ENCODE measurements at regions not wholly inside any gene's neighbourhood (a gene's known extent, or its start where the extent isn't known, plus 50 kb on each side); places are given as distances from the start of the nearest gene placed in this dataset.

- no peak overlapping the region for H2BK5ac ChIP-seq (ENCODE audit: low read depth, low read length, poor library complexity)
- H3K4me1 ChIP-seq (ENCODE audit: control insufficient read depth in 1 of 2, insufficient read depth in 2 of 2, low read length in 2 of 2), result no peaks in the 10 kb centered on the region
- no peak overlapping the region for H3K27ac ChIP-seq (ENCODE audit: low read depth, low read length)
These were observed 191.1 kb downstream of the NAA11 start for GRCh38 chr4:79134767-79135166.

DNA sequence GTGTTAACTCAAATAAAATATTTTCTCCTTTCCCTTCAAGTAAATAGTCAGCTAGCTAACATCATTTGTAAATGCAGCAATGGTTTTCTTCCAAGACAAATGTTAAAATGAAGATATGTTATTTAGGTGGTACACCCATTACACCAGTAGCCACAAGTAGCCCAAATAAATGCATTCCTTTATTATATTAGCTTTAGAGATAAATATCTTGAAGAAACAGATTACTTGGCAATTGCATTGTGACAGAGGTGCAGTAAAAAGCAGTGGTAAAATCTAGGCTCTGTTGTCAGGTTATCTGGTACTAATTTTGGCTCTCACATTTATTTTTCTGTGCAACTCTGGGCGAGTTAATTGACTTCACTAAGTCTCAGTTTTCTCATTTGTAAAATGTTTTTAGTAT lies 193.0 kb downstream of the NAA11 start:
- no peak overlapping the region for H3K9ac ChIP-seq (ENCODE audit: low read length)
- no peak for DNase-seq
- H3K4me1 ChIP-seq (ENCODE audit: control insufficient read depth in 1 of 2, insufficient read depth in 2 of 2, low read length in 2 of 2), result no peaks in the 10 kb centered on the region
- no peak overlapping the region for H3K4me2 ChIP-seq (ENCODE audit: low read length)
- H4K91ac ChIP-seq (ENCODE audit: low read depth, low read length), result no peak overlapping the region
- whole genome bisulfite sequencing (ENCODE audit: extremely low coverage, insufficient coverage, insufficient read length), result no CpG with 5 or more reads among the region's 1 CpG
- H2BK5ac ChIP-seq (ENCODE audit: low read depth, low read length, poor library complexity), result no peak overlapping the region
- no peaks in the 10 kb centered on the region for H3K27me3 ChIP-seq (ENCODE audit: insufficient read depth, low read length)
- no peak overlapping the region for H3K4me3 ChIP-seq (ENCODE audit: low read depth, low read length)
- no peak overlapping the region for H3K14ac ChIP-seq (ENCODE audit: low read length)
- H3K27ac ChIP-seq (ENCODE audit: low read depth, low read length), result no peak overlapping the region
- no peak overlapping the region for H3K18ac ChIP-seq (ENCODE audit: low read length)
- no peak overlapping the region for H4K8ac ChIP-seq (ENCODE audit: low read depth, low read length)
- H3K23ac ChIP-seq (ENCODE audit: low read length), result no peak overlapping the region
- H3K9me3 ChIP-seq (ENCODE audit: insufficient read depth, low read depth, low read length), result no peaks in the 10 kb centered on the region
- H2BK12ac ChIP-seq (ENCODE audit: low read length), result no peak overlapping the region
- H4K12ac ChIP-seq (ENCODE audit: low read depth, low read length), result no peak overlapping the region
- no peak overlapping the region for H3K4ac ChIP-seq (ENCODE audit: low read depth, low read length)
- H2AFZ ChIP-seq (ENCODE audit: insufficient read depth, low read length, poor library complexity), result no peak overlapping the region
- H2BK120ac ChIP-seq (ENCODE audit: insufficient read depth, low read length, poor library complexity), result no peak overlapping the region
- no peaks in the 10 kb centered on the region for H3K79me2 ChIP-seq (ENCODE audit: control insufficient read depth, insufficient read depth, low read length, poor library complexity)
- H2AK5ac ChIP-seq (ENCODE audit: low read length), result no peak overlapping the region
- H3K79me1 ChIP-seq (ENCODE audit: low read length), result no peaks in the 10 kb centered on the region
- H3K36me3 ChIP-seq (ENCODE audit: control insufficient read depth in 1 of 2, insufficient read depth in 2 of 2, low read length in 2 of 2), result no peaks in the 10 kb centered on the region

More at GRCh38 chr4:79134767-79135166, 191.1 kb downstream of the NAA11 start:
- Histone ChIP-seq H3K79me2 (ENCODE audit: control insufficient read depth, insufficient read depth, low read length, poor library complexity) (no peaks in the 10 kb centered on the region), H4K8ac (ENCODE audit: low read depth, low read length) (no peak overlapping the region), H3K18ac (ENCODE audit: low read length) (no peak overlapping the region), H3K27me3 (ENCODE audit: insufficient read depth, low read length) (no peaks in the 10 kb centered on the region), H3K4me3 (ENCODE audit: low read depth, low read length) (no peak overlapping the region), H3K4me2 (ENCODE audit: low read length) (no peak overlapping the region), H4K91ac (ENCODE audit: low read depth, low read length) (no peak overlapping the region), H3K36me3 (ENCODE audit: control insufficient read depth in 1 of 2, insufficient read depth in 2 of 2, low read length in 2 of 2) (no peaks in the 10 kb centered on the region), H3K14ac (ENCODE audit: low read length) (no peak overlapping the region), H2BK120ac (ENCODE audit: insufficient read depth, low read length, poor library complexity) (no peak overlapping the region), H3K9ac (ENCODE audit: low read length) (no peak overlapping the region), H3K23ac (ENCODE audit: low read length) (no peak overlapping the region), H2AK5ac (ENCODE audit: low read length) (no peak overlapping the region), H3K9me3 (ENCODE audit: insufficient read depth, low read depth, low read length) (no peaks in the 10 kb centered on the region), H3K79me1 (ENCODE audit: low read length) (no peaks in the 10 kb centered on the region), H2BK12ac (ENCODE audit: low read length) (no peak overlapping the region), H2AFZ (ENCODE audit: insufficient read depth, low read length, poor library complexity) (no peak overlapping the region), H4K12ac (ENCODE audit: low read depth, low read length) (no peak overlapping the region), H3K4ac (ENCODE audit: low read depth, low read length) (no peak overlapping the region)
- no peak for DNase-seq

- no peak overlapping the region for H2AK5ac ChIP-seq (ENCODE audit: low read length)
- no peak overlapping the region for H3K4me3 ChIP-seq (ENCODE audit: low read depth, low read length)
- DNase-seq, result no peak
- H3K27ac ChIP-seq (ENCODE audit: low read depth, low read length), result no peak overlapping the region
- H4K12ac ChIP-seq (ENCODE audit: low read depth, low read length), result no peak overlapping the region
- no peak overlapping the region for H3K4me2 ChIP-seq (ENCODE audit: low read length)
- H2BK120ac ChIP-seq (ENCODE audit: insufficient read depth, low read length, poor library complexity), result no peak overlapping the region
- H3K4ac ChIP-seq (ENCODE audit: low read depth, low read length), result no peak overlapping the region
- no peaks in the 10 kb centered on the region for H3K36me3 ChIP-seq (ENCODE audit: control insufficient read depth in 1 of 2, insufficient read depth in 2 of 2, low read length in 2 of 2)
- no peak overlapping the region for H2BK5ac ChIP-seq (ENCODE audit: low read depth, low read length, poor library complexity)
- no CpG with 5 or more reads among the region's 27 CpGs for WGBS (ENCODE audit: extremely low coverage, insufficient coverage, insufficient read length)
- H3K9ac ChIP-seq (ENCODE audit: low read length), result no peak overlapping the region
- peaks cover 5% of the 10 kb centered on the region for H3K9me3 ChIP-seq (ENCODE audit: insufficient read depth, low read depth, low read length)
- H3K27me3 ChIP-seq (ENCODE audit: insufficient read depth, low read length), result no peaks in the 10 kb centered on the region
- no peaks in the 10 kb centered on the region for H3K79me2 ChIP-seq (ENCODE audit: control insufficient read depth, insufficient read depth, low read length, poor library complexity)
- no peak overlapping the region for H3K14ac ChIP-seq (ENCODE audit: low read length)
- no peak overlapping the region for H2AFZ ChIP-seq (ENCODE audit: insufficient read depth, low read length, poor library complexity)
- H2BK12ac ChIP-seq (ENCODE audit: low read length), result no peak overlapping the region
- no peak overlapping the region for H4K8ac ChIP-seq (ENCODE audit: low read depth, low read length)
- no peak overlapping the region for H4K91ac ChIP-seq (ENCODE audit: low read depth, low read length)
- H3K4me1 ChIP-seq (ENCODE audit: control insufficient read depth in 1 of 2, insufficient read depth in 2 of 2, low read length in 2 of 2), result no peaks in the 10 kb centered on the region
- H3K18ac ChIP-seq (ENCODE audit: low read length), result no peak overlapping the region
- no peaks in the 10 kb centered on the region for H3K79me1 ChIP-seq (ENCODE audit: low read length)
- no peak overlapping the region for H3K23ac ChIP-seq (ENCODE audit: low read length)
These were observed 182.7 kb upstream of the PAQR3 start for GRCh38 chr4:79121875-79122358.

- no peak overlapping the region for H2BK120ac ChIP-seq (ENCODE audit: insufficient read depth, low read length, poor library complexity)
- no peak overlapping the region for H2BK12ac ChIP-seq (ENCODE audit: low read length)
- no peaks in the 10 kb centered on the region for H3K36me3 ChIP-seq (ENCODE audit: control insufficient read depth in 1 of 2, insufficient read depth in 2 of 2, low read length in 2 of 2)
- no peak overlapping the region for H4K91ac ChIP-seq (ENCODE audit: low read depth, low read length)
- H3K79me1 ChIP-seq (ENCODE audit: low read length), result no peaks in the 10 kb centered on the region
- no peak overlapping the region for H2AK5ac ChIP-seq (ENCODE audit: low read length)
- H4K8ac ChIP-seq (ENCODE audit: low read depth, low read length), result no peak overlapping the region
- no peak overlapping the region for H3K18ac ChIP-seq (ENCODE audit: low read length)
- no peaks in the 10 kb centered on the region for H3K4me1 ChIP-seq (ENCODE audit: control insufficient read depth in 1 of 2, insufficient read depth in 2 of 2, low read length in 2 of 2)
- no peaks in the 10 kb centered on the region for H3K79me2 ChIP-seq (ENCODE audit: control insufficient read depth, insufficient read depth, low read length, poor library complexity)
- no peak overlapping the region for H3K27ac ChIP-seq (ENCODE audit: low read depth, low read length)
- WGBS (ENCODE audit: extremely low coverage, insufficient coverage, insufficient read length), result no CpG with 5 or more reads among the region's 1 CpG
- no peak overlapping the region for H3K23ac ChIP-seq (ENCODE audit: low read length)
- H2BK5ac ChIP-seq (ENCODE audit: low read depth, low read length, poor library complexity), result no peak overlapping the region
- no peak overlapping the region for H3K4me2 ChIP-seq (ENCODE audit: low read length)
- H3K14ac ChIP-seq (ENCODE audit: low read length), result no peak overlapping the region
- H3K4ac ChIP-seq (ENCODE audit: low read depth, low read length), result no peak overlapping the region
- peaks cover 5% of the 10 kb centered on the region for H3K9me3 ChIP-seq (ENCODE audit: insufficient read depth, low read depth, low read length)
- DNase-seq, result no peak
- no peak overlapping the region for H4K12ac ChIP-seq (ENCODE audit: low read depth, low read length)
- H3K4me3 ChIP-seq (ENCODE audit: low read depth, low read length), result no peak overlapping the region
- no peak overlapping the region for H3K9ac ChIP-seq (ENCODE audit: low read length)
- no peaks in the 10 kb centered on the region for H3K27me3 ChIP-seq (ENCODE audit: insufficient read depth, low read length)
- no peak overlapping the region for H2AFZ ChIP-seq (ENCODE audit: insufficient read depth, low read length, poor library complexity)
These were observed 182.0 kb upstream of the PAQR3 start for GRCh38 chr4:79121223-79121622.
